8988T (cell line): ENCODE measurements at regions not wholly inside any gene's neighbourhood (a gene's known extent, or its start where the extent isn't known, plus 50 kb on each side); places are given as distances from the start of the nearest gene placed in this dataset.

Experiments used
- DNase-seq: peaks from one replicate; pipeline ENCODE4 v3.0.0; 2011

- no peak for DNase-seq
These were observed 190.6 kb upstream of the PCDH18 start for GRCh38 chr4:137722910-137723309.

- no peak for DNase-seq
These were observed 179.2 kb upstream of the PCDH18 start for GRCh38 chr4:137711502-137711901.

- no peak for DNase-seq
These were observed 175.3 kb upstream of the PCDH18 start for GRCh38 chr4:137707626-137708025.

DNA sequence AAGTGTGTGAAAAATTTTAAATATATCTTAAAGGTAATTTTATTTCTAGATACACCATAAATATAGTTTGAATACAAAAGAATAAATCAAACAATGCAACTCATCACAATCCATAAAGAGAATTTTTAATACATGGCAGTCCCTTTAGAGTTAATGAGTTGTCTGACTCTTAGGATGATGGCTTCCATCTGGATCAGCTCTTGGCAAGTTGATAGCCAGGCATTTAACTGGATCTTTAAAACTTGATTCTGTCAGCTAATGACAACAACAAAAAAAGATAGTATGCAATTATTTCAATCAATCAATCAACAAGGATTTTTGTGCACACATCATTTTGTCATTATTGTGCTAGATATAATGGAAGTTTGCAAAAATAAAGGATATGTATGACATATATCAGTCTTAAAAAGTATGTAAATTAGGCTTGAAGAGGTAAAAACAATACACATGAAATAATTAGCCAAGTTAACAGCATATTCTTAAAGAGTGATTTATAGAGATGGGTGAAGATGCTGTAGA, 174.9 kb upstream of the PCDH18 start:
- no peak for DNase-seq

DNA sequence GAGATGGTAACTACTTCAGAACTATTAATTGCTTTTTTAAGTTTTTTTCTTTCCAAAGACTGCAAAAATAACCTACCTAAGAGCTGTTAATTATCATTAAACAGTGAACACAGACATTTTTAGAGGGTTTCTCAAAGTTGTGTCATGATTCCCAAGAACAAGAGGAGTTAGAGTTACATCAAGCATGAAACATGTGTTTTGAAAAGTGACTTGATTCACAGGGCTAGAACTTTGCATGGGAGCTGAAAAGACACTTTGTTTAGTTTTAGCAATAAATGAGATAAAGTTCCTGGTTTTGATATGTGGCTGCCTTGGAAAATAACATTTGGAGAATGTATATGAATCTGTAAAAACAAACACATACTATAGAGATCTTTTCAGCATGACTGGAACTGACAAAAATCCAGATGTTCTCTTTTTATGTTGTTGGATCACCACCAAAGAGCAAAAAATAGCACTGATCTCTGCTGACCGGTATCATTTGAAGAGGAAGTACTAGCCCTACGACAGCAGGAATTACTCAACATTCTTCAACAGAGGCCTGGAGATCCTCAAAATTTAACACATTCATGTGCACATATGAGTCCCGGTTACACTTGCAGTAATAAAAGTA, 173.0 kb upstream of the PCDH18 start:
- DNase-seq: no peak

DNA sequence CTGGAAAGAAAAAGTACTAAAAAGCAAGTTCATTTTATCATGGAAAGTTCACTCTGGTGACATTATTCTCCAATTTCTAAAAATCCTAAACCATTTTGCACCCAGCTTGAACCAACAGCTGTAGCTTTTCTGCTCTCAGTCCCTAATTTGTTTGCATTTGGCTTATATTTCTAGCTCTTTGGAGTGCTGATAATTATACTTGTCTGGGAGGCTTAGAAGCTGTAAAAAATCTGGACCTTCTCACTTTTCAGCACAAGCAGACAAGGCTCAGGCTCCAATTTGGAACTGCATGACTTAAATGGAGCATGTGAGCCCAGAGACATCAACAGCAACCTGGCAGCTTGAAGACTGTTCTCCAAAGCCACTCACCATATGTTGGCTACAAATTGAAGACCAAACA, 170.9 kb upstream of the PCDH18 start:
- DNase-seq: no peak

DNA sequence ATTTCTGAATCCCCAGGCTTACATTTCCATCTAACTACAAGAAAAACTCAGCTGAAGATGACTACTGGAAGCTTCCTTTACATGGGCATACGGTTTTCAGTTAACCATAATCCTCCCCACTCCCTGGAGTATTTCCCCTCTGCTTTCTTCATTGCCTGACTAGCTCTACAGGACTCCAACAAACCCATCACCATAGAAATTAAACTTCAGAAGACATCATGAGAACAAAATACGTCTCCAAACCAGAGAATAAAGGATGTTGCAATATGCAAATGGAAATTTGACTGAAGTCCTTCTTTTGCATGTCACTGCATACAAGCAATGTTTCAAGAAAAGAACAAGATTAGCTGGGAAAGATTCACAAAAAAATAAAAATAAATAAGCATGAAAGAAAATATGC, 170.2 kb upstream of the PCDH18 start:
- no peak for DNase-seq

GRCh38 chr4:137701401-137701800, 169.1 kb upstream of the PCDH18 start:
- no peak for DNase-seq

DNA sequence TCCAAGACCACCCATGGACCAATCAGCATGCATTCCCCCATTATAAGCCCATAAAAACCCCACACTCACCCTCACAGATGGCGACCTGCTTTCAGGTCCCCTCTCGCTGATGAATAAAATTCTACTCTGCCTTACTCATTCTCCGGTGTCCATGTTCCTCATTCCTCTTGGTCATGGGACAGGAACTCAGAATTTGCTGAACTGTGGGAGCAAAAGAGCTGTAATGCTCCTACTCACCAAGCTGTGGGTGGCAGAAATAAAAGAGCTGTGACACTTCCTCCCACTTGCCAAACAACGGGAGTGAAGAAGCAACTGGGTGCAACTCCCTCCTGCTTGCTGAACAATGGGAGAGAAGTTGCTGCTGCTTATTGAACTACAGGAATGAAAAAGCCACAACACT, 168.5 kb upstream of the PCDH18 start:
- no peak for DNase-seq

DNA sequence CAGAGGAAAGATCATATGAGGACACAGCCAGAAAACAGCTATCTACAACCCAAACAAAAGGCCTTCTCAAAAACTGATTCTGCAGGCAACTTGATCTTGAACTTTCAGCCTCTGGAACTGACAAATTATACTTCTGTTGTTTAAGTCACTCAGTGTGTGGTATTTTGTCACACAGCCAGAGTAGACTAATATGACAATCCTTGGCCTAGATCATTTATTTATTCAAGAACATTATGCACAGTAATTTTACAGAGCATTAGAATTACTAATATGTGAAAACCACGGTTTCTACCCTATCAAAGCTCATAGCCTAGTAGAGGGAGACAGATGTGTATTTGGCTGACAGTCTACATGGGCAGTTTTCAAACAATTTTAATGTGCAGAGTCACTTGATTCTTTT, 167.8 kb upstream of the PCDH18 start:
- no peak for DNase-seq

DNA sequence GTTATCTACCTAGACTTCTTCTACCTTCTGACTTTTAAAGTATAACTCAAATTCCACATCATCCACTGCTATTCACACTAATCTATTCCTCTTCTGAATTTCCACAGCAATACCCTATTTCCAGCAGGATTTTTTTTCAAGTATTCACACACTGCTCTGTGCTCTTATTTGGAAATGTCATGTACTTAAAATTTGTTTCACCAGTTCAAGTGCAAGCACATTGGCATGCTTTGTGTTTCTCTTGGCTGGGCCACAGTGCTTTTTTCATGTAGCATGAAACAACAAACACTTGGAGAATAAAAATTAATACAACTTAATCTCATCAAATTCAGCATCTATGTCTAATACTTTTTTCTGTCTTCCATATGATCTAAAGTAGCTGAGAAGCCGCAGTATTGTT, 161.8 kb upstream of the PCDH18 start:
- DNase-seq: no peak

GRCh38 chr4:137693641-137694040, 161.3 kb upstream of the PCDH18 start:
- no peak for DNase-seq

DNA sequence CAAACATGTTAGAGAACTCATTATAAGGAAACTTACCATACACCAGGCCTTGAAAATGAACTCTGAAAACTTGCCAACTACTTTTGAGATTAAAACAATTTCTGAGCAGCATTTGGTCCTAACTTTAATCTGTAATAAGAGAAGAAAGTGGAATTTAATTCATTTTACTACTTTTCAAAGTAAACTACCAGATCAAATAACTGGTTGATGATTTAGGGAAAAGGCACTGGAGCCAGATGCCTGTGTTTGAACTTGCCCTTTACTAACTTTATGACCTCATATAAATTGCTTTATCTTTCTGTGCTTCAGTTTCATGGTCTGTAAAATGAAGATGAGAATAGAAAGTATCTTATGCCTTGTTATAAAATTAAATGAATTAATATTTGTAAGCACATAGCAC, 159.9 kb upstream of the PCDH18 start:
- DNase-seq: no peak

DNA sequence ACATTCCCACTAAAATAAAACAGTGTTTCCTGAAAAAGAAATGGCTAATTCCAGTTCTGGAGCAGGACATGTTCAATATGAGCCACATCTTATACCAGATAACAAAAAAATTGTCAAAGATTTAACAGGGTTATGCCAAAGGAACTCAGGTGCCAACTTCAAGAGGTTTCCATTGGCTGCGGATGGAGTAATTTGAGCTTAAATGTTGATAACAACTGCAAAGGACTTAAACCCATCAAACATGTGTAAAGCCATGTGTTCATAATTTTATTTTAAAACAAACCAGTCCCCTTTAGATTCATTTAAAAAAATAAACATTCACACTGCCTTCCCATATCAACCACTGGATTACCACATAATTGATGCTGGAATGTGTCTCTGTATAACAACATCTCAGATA, 156.4 kb upstream of the PCDH18 start:
- DNase-seq: no peak

- no peak for DNase-seq
These were observed 153.1 kb upstream of the PCDH18 start for GRCh38 chr4:137685357-137685756.

- no peak for DNase-seq
These were observed 148.8 kb upstream of the PCDH18 start for GRCh38 chr4:137681081-137681480.

- no peak for DNase-seq
These were observed 146.5 kb upstream of the PCDH18 start for GRCh38 chr4:137678796-137679195.

DNA sequence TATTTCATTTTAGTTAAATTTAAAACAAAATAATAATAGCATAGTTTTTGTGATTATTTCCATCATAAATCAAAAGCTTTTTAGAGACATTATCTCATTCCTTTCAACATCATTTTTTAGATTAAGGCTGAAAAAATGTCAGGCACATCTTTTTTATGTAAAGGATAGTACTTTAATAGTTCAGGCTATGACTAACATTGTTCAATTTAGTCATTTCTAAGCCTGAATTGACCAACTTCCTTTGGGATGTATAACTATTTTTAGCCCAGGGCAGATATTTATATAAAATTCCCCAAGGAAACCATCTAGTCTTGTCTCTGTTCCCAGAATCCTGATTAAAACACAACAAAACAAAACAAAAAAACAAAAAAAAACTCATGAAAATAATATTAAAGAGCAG, 145.6 kb upstream of the PCDH18 start:
- no peak for DNase-seq

DNA sequence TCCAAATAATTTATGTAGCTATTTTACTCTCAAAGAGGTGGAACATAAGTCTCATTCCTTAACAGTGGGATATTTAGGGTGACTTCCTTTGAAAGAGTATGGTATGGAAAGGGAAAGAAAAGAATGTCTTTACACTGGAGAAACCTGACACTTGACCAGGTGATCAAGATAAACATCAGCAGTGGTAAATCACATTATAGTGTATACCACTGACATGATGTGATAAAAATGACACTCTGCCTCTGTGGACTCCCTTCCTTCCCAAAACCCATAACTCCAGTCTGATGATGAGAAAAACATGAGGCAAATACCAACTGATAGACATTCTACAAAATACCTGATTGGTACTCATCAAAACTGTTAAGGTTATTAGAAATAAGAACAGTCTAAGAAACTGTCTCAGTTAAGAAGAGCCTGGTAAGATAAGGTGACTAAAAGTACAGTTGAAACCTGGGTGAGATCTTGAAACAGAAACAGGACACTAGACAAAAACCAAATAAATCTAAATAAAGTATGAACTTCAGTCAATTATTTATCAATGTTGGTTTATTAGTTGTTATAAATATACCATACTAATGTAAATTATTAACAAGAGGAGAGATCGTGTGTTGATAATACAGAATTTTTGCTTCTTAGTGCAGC, 144.2 kb upstream of the PCDH18 start:
- no peak for DNase-seq

- DNase-seq: no peak
These were observed 141.8 kb upstream of the PCDH18 start for GRCh38 chr4:137674066-137674465.

- DNase-seq: no peak
These were observed 136.7 kb upstream of the PCDH18 start for GRCh38 chr4:137668885-137669545.

GRCh38 chr4:137664416-137664815, 132.1 kb upstream of the PCDH18 start:
- DNase-seq: no peak

DNA sequence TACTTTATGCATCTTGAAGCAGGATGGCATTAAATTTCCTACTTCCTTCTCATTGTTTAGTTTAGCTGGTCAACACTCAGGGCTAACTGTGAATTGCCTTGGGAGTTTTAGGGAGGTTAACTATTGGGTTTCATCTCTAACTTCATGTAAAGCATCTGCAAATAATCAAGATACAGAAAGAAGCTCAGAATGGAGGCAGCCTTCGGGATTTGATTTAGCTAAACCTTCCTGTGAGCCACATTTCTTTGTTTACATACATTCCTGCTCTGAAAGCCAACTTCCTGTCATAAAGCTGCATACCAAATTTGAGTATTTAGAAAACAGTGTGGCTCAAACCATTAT, 131.7 kb upstream of the PCDH18 start:
- DNase-seq: no peak

GRCh38 chr4:137663251-137664045, 131.2 kb upstream of the PCDH18 start:
- no peak for DNase-seq
